H9 (cell line): ENCODE measurements at regions not wholly inside any gene's neighbourhood (a gene's known extent, or its start where the extent isn't known, plus 50 kb on each side); places are given as distances from the start of the nearest gene placed in this dataset.

Experiments
- DNase-seq: peaks from one replicate; pipeline ENCODE4 v3.0.0-alpha.2; 2017
- H2AFZ ChIP-seq: one replicate; pipeline ENCODE4 v1.6.1; 2013; ENCODE audit warnings: mild to moderate bottlenecking, low read length, control low read depth, moderate library complexity
- H2AK5ac ChIP-seq: 2 replicates; pipeline ENCODE4 v1.6.1; 2013; ENCODE audit warnings: low read length, control low read depth, mixed read lengths; ENCODE audit not compliant: insufficient read length
- H2BK120ac ChIP-seq: one replicate; pipeline ENCODE4 v1.6.1; 2013; ENCODE audit warnings: low read depth, mild to moderate bottlenecking, low read length, control low read depth, inconsistent platforms; ENCODE audit not compliant: poor library complexity, severe bottlenecking
- H2BK12ac ChIP-seq: 2 replicates; pipeline ENCODE4 v1.6.1; 2013; ENCODE audit warnings: low read length, control low read depth, mixed read lengths, low read depth; ENCODE audit not compliant: insufficient read length
- H2BK15ac ChIP-seq: 2 replicates; pipeline ENCODE4 v1.6.1; 2013; ENCODE audit warnings: low read depth, low read length, control low read depth
- H2BK20ac ChIP-seq: one replicate; pipeline ENCODE4 v1.6.1; 2013; ENCODE audit warnings: low read depth, mild to moderate bottlenecking, low read length, control low read depth, inconsistent platforms; ENCODE audit not compliant: poor library complexity, severe bottlenecking
- H2BK5ac ChIP-seq: 2 replicates; pipeline ENCODE4 v1.6.1; 2013; ENCODE audit warnings: low read length, control low read depth, mixed read lengths; ENCODE audit not compliant: insufficient read length
- H3K14ac ChIP-seq: 2 replicates; pipeline ENCODE4 v1.6.1; 2013; ENCODE audit warnings: low read length, control low read depth; ENCODE audit not compliant: insufficient read depth
- H3K18ac ChIP-seq: 2 replicates; pipeline ENCODE4 v1.6.1; 2013; ENCODE audit warnings: low read depth, mild to moderate bottlenecking, mixed read lengths, low read length, control low read depth; ENCODE audit not compliant: insufficient read length
- H3K23ac ChIP-seq: 2 replicates; pipeline ENCODE4 v1.6.1; 2013; ENCODE audit warnings: low read length, control low read depth, mixed read lengths, low read depth; ENCODE audit not compliant: insufficient read length
- H3K23me2 ChIP-seq: 2 replicates; pipeline ENCODE4 v1.6.1; 2013; ENCODE audit warnings: low read depth, mild to moderate bottlenecking, mixed read lengths, low read length, control low read depth; ENCODE audit not compliant: insufficient read length, poor library complexity, severe bottlenecking
- H3K27ac ChIP-seq: 2 replicates; pipeline ENCODE4 v1.5.1; 2013; ENCODE audit warnings: low read length, control low read depth, mixed read lengths, low read depth; ENCODE audit not compliant: insufficient read length
- H3K27me3 ChIP-seq: 2 replicates; pipeline ENCODE4 v1.6.1; 2013; ENCODE audit warnings: low read length, control low read depth, inconsistent platforms; ENCODE audit not compliant: insufficient read depth
- H3K4ac ChIP-seq: 2 replicates; pipeline ENCODE4 v1.6.1; 2013; ENCODE audit warnings: low read depth, mild to moderate bottlenecking, control low read depth, inconsistent platforms, low read length, moderate library complexity
- H3K4me1 ChIP-seq: 2 replicates; pipeline ENCODE4 v1.6.1; 2013; ENCODE audit warnings: low read length, control low read depth, inconsistent platforms; ENCODE audit not compliant: insufficient read depth
- H3K4me2 ChIP-seq: 2 replicates; pipeline ENCODE4 v1.6.1; 2013; ENCODE audit warnings: low read length, control low read depth, mixed read lengths; ENCODE audit not compliant: insufficient read length, insufficient read depth
- H3K56ac ChIP-seq: 2 replicates; pipeline ENCODE4 v1.6.1; 2013; ENCODE audit warnings: low read depth, mild to moderate bottlenecking, mixed read lengths, low read length, control low read depth; ENCODE audit not compliant: insufficient read length
- H3K79me1 ChIP-seq: 2 replicates; pipeline ENCODE4 v1.6.1; 2013; ENCODE audit warnings: low read depth, mild to moderate bottlenecking, moderate library complexity, low read length, control low read depth, inconsistent platforms; ENCODE audit not compliant: insufficient read depth, poor library complexity, severe bottlenecking
- H3K79me2 ChIP-seq: 2 replicates; pipeline ENCODE4 v1.6.1; 2013; ENCODE audit warnings: low read length, control low read depth, inconsistent platforms; ENCODE audit not compliant: insufficient read depth
- H3K9ac ChIP-seq: 2 replicates; pipeline ENCODE4 v1.6.1; 2013; ENCODE audit warnings: low read length, control low read depth, mixed read lengths; ENCODE audit not compliant: insufficient read length; ENCODE audit errors: extremely low read depth
- H3K9me3 ChIP-seq: one replicate; pipeline ENCODE4 v1.6.1; 2013; ENCODE audit warnings: low read depth, low read length, inconsistent platforms; ENCODE audit not compliant: control insufficient read depth
- H3T11ph ChIP-seq: one replicate; pipeline ENCODE4 v1.6.1; 2013; ENCODE audit warnings: mild to moderate bottlenecking, low read length, control low read depth, inconsistent platforms
- H4K20me1 ChIP-seq: one replicate; pipeline ENCODE4 v1.6.1; 2013; ENCODE audit not compliant: control insufficient read depth, insufficient read length, insufficient read depth
- H4K5ac ChIP-seq: 2 replicates; pipeline ENCODE4 v1.6.1; 2013; ENCODE audit warnings: low read depth, mild to moderate bottlenecking, mixed read lengths, low read length, control low read depth; ENCODE audit not compliant: insufficient read length
- H4K8ac ChIP-seq: replicated peaks from 2 replicates; pipeline ENCODE4 v1.6.1; 2013; ENCODE audit warnings: low read length, control low read depth, mixed read lengths, low read depth; ENCODE audit not compliant: insufficient read length
- H4K91ac ChIP-seq: 2 replicates; pipeline ENCODE4 v1.6.1; 2013; ENCODE audit warnings: low read depth, mild to moderate bottlenecking, moderate library complexity, mixed read lengths, low read length, control low read depth; ENCODE audit not compliant: insufficient read length
- H3K27ac Mint-ChIP-seq, 3 experiments: 2 replicates in 2 of 3; 3 replicates in 1 of 3; pipeline ENCODE4 v1.8.0; 2020 to 2021; ENCODE audit warnings: mixed read lengths in 3 of 3, mild to moderate bottlenecking in 1 of 3, moderate library complexity in 1 of 3
- H3K27me3 Mint-ChIP-seq: 2 replicates; pipeline ENCODE4 v1.8.0; 2021; ENCODE audit warnings: low read depth, mild to moderate bottlenecking, moderate library complexity, mixed read lengths
- H3K36me3 Mint-ChIP-seq, 3 experiments: 2 replicates in 2 of 3; 3 replicates in 1 of 3; pipeline ENCODE4 v1.8.0; 2020 to 2021; ENCODE audit warnings: low read depth in 3 of 3, mixed read lengths in 3 of 3; ENCODE audit not compliant: insufficient read depth in 1 of 3
- H3K4me1 Mint-ChIP-seq, 2 experiments: 2 replicates each; pipeline ENCODE4 v1.8.0; 2020; ENCODE audit warnings: mixed read lengths in 2 of 2
- H3K4me3 Mint-ChIP-seq, 2 experiments: 2 replicates in 1 of 2; 3 replicates in 1 of 2; pipeline ENCODE4 v1.8.0; 2020 to 2021; ENCODE audit warnings: mild to moderate bottlenecking in 2 of 2, mixed read lengths in 2 of 2, moderate library complexity in 1 of 2
- H3K9me3 Mint-ChIP-seq, 2 experiments: 2 replicates in 1 of 2; 3 replicates in 1 of 2; pipeline ENCODE4 v1.8.0; 2020; ENCODE audit warnings: mild to moderate bottlenecking in 2 of 2, mixed read lengths in 2 of 2, moderate library complexity in 1 of 2
- WGBS: extraction: QIAGEN DNeasy Blood & Tissue Kit; methylation state at CpG from one replicate; pipeline ENCODE4 v1.1.7; 2013; ENCODE audit warnings: missing lambda C conversion rate, low lambda C conversion rate, mixed read lengths; ENCODE audit not compliant: insufficient read length; ENCODE audit errors: extremely low coverage; 5-methylcytosine and 5-hydroxymethylcytosine counted together
- TF ChIP-seq, protein P1 (sequence below): fragments of 200-600 bp; sonication (generic); conservative IDR thresholded peaks from 3 replicates; pipeline ENCODE4 v1.8.0; 2021; ENCODE audit warnings: antibody characterized with exemption, mild to moderate bottlenecking

- H3K18ac ChIP-seq, result no peak overlapping the region
- TF ChIP-seq, protein P1, sequence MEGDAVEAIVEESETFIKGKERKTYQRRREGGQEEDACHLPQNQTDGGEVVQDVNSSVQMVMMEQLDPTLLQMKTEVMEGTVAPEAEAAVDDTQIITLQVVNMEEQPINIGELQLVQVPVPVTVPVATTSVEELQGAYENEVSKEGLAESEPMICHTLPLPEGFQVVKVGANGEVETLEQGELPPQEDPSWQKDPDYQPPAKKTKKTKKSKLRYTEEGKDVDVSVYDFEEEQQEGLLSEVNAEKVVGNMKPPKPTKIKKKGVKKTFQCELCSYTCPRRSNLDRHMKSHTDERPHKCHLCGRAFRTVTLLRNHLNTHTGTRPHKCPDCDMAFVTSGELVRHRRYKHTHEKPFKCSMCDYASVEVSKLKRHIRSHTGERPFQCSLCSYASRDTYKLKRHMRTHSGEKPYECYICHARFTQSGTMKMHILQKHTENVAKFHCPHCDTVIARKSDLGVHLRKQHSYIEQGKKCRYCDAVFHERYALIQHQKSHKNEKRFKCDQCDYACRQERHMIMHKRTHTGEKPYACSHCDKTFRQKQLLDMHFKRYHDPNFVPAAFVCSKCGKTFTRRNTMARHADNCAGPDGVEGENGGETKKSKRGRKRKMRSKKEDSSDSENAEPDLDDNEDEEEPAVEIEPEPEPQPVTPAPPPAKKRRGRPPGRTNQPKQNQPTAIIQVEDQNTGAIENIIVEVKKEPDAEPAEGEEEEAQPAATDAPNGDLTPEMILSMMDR, result no peak
- H3K27me3 ChIP-seq, result no peaks in the 10 kb centered on the region
- H4K8ac ChIP-seq, result no peak overlapping the region
- H3K4ac ChIP-seq, result no peak overlapping the region
- no peak overlapping the region for H3K27ac ChIP-seq
- no peak overlapping the region for H2AK5ac ChIP-seq
- H3T11ph ChIP-seq, result no peak overlapping the region
- H4K5ac ChIP-seq, result no peak overlapping the region
- no peak overlapping the region for H3K4me2 ChIP-seq
- H3K27me3 Mint-ChIP-seq, result no peaks in the 10 kb centered on the region
- H3K4me1 ChIP-seq, result no peaks in the 10 kb centered on the region
- H3K79me1 ChIP-seq, result no peaks in the 10 kb centered on the region
- H3K56ac ChIP-seq, result no peak overlapping the region
- no peak overlapping the region for H2BK15ac ChIP-seq
- H3K9me3 ChIP-seq, result peaks cover 11% of the 10 kb centered on the region
- H3K23me2 ChIP-seq, result no peaks in the 10 kb centered on the region
- no peak overlapping the region for H3K14ac ChIP-seq
- no peaks in the 10 kb centered on the region for H3K79me2 ChIP-seq
- H2BK5ac ChIP-seq, result no peak overlapping the region
- peaks cover 29 to 33% of the 10 kb centered on the region in 2 experiments for H3K9me3 Mint-ChIP-seq
- WGBS, result no CpG with 5 or more reads among the region's 2 CpGs
- no peak overlapping the region; a peak in 1 of 5 replicates for H3K4me3 Mint-ChIP-seq
- H3K9ac ChIP-seq, result no peak overlapping the region
- no peak overlapping the region for H2BK12ac ChIP-seq
- DNase-seq, result peak; percentile 35
- H3K27ac Mint-ChIP-seq, result no peak overlapping the region
- peaks cover 8 to 9% of the 10 kb centered on the region in 2 experiments for H3K4me1 Mint-ChIP-seq
- H2BK120ac ChIP-seq, result no peak overlapping the region
- H2AFZ ChIP-seq, result no peak overlapping the region
- H3K23ac ChIP-seq, result no peak overlapping the region
- peaks cover 20 to 39% (median 34%) of the 10 kb centered on the region in 3 experiments for H3K36me3 Mint-ChIP-seq
- no peaks in the 10 kb centered on the region for H4K20me1 ChIP-seq
- no peak overlapping the region for H4K91ac ChIP-seq
- no peak overlapping the region for H2BK20ac ChIP-seq
Measured at GRCh38 chrX:25112156-25112555, 96.4 kb upstream of the ARX start.
